ENCODE measurements at regions not wholly inside any gene's neighbourhood (a gene's known extent, or its start where the extent isn't known, plus 50 kb on each side); places are given as distances from the start of the nearest gene placed in this dataset.

DNA sequence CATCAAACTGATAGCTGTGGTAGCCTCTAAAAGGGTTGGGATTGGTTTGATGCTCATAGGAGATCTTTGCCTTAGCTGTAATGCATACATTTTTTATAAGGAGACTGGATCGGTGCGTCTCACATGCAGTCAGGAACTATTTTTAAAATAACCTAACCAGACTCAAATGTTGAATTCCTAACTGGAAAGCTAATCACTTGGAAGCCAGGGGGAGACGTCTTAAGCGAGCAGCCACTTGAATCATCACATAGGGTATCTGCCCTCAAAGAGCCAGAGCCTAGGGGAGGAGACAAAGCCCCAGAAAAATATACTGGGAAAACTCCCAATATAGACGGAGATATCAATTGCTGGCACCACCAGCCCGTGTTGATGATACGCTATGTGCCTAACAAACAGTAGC, 61.7 kb upstream of the PUM1 start:
- no peak for DNase-seq

DNA sequence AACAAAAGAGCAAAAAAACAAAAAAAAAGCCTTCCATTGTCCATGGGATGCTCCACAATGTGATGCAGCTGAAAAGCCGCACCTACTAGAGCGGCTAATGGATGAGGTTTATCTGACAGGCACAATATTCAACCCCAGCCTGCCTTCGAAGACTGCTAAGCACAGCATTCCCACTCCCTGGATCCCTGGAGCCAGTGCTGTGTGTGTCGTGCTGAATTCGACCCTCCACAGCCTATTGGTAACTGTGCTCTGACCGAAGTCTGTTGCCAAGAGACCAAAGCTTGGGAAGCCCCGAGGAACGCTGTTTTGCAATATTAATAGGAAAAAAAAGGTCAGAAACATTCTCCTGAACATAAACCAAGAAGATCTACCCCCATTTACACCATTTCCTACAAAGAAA, 57.2 kb upstream of the PUM1 start:
- DNase-seq: peak in 1 of 58 donors; percentile 2

DNA sequence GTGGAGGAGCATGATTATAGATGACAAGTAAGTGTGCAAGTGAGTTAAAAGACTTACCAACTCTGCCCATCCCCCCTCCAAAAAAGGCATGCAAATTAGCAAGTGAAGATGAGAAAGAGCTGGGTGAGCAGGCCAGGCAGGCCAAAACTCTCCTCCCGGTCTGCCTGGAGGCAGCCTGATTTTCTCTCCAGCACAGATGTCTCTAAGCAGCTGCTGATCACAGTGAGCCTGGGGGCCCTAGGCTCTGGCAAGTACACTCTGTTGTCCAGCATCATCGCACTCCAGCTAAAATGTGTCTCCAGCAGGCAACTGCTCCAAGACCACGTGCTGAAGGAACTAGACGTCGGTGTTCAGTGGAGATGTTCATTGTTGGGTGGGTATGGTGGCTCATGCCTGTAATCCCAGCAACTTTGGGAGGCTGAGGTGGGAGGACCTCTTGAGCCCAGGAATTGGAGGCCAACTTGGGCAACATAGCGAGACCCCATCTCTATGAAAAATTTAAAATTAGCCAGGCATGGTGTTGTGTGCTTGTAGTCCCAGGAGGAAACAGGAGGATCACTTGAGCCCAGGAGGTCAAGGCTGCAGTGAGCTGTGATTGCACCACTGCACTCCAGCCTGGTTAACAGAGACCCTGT, 56.7 kb upstream of the PUM1 start:
- no peak for DNase-seq

DNA sequence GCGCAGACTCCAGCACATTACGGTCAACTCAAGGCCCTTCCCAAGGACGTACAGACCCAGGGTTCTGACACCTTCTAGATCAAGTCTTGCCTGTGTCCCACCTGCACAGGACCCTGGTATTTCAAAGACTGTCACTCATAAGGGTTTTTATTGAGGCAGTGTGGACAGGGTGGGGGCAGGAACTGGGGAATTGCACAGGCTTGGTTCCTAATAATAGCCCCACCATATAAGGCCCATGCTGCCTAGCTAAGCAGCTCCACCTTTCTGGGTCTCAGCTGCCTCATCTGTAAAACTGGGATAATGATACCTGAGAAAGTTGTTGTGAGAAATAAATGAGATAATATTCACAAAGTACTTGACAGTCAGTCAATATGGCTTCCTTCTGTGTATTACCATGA, 55.3 kb upstream of the PUM1 start:
- no peak for DNase-seq

DNA sequence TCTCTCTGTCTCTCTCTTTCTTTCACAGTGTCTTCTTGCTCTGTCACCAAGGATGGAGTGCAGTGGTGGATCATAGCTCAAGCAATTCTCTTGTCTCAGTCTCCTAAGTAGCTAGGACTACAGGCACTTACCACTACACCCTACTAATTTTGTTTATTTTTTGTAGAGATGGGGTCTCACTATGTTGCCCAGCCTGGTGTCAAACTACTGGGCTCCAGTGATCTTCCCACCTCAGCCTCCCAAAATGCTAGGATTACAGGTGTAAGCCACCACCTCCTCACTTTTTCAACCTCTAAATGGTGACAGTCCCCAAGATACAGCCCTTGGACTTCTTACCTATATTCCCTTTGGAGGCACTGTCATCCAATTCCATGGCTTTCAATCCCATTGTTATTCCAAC, 50.5 kb upstream of the PUM1 start:
- DNase-seq: no peak

Measured in anterior cingulate cortex (tissue), 58 donors.